ENCODE measurements at regions not wholly inside any gene's neighbourhood (a gene's known extent, or its start where the extent isn't known, plus 50 kb on each side); places are given as distances from the start of the nearest gene placed in this dataset.

GRCh38 chr10:34031400-34031799 lies 696.9 kb upstream of the NRP1 start:
- no peaks in the 10 kb centered on the region for H3K4me1 ChIP-seq (ENCODE audit: control insufficient read depth, insufficient read depth, low read length)
- no peaks in the 10 kb centered on the region for H3K36me3 ChIP-seq (ENCODE audit: control insufficient read depth, insufficient read depth, low read length)
- no peaks in the 10 kb centered on the region for H3K27me3 ChIP-seq (ENCODE audit: control insufficient read depth, insufficient read depth, low read length)
- no peak overlapping the region for H3K9ac ChIP-seq (ENCODE audit: low read length)
- no peaks in the 10 kb centered on the region for H3K9me3 ChIP-seq (ENCODE audit: control insufficient read depth, low read length)
- no peak overlapping the region for H3K4me3 ChIP-seq (ENCODE audit: low read length)

GRCh38 chr10:34029455-34029854 lies 695.0 kb upstream of the NRP1 start:
- Histone ChIP-seq H3K36me3 (ENCODE audit: control insufficient read depth, insufficient read depth, low read length) (no peaks in the 10 kb centered on the region), H3K4me1 (ENCODE audit: control insufficient read depth, insufficient read depth, low read length) (no peaks in the 10 kb centered on the region), H3K27me3 (ENCODE audit: control insufficient read depth, insufficient read depth, low read length) (no peaks in the 10 kb centered on the region), H3K9me3 (ENCODE audit: control insufficient read depth, low read length) (no peaks in the 10 kb centered on the region), H3K4me3 (ENCODE audit: low read length) (no peak overlapping the region), H3K9ac (ENCODE audit: low read length) (no peak overlapping the region)

- no peaks in the 10 kb centered on the region for H3K27me3 ChIP-seq (ENCODE audit: control insufficient read depth, insufficient read depth, low read length)
- H3K9ac ChIP-seq (ENCODE audit: low read length): no peak overlapping the region
- no peaks in the 10 kb centered on the region for H3K4me1 ChIP-seq (ENCODE audit: control insufficient read depth, insufficient read depth, low read length)
- no peaks in the 10 kb centered on the region for H3K36me3 ChIP-seq (ENCODE audit: control insufficient read depth, insufficient read depth, low read length)
- no peak overlapping the region for H3K4me3 ChIP-seq (ENCODE audit: low read length)
- no peaks in the 10 kb centered on the region for H3K9me3 ChIP-seq (ENCODE audit: control insufficient read depth, low read length)
Observed at GRCh38 chr10:34028936-34029335, 694.5 kb upstream of the NRP1 start.

DNA sequence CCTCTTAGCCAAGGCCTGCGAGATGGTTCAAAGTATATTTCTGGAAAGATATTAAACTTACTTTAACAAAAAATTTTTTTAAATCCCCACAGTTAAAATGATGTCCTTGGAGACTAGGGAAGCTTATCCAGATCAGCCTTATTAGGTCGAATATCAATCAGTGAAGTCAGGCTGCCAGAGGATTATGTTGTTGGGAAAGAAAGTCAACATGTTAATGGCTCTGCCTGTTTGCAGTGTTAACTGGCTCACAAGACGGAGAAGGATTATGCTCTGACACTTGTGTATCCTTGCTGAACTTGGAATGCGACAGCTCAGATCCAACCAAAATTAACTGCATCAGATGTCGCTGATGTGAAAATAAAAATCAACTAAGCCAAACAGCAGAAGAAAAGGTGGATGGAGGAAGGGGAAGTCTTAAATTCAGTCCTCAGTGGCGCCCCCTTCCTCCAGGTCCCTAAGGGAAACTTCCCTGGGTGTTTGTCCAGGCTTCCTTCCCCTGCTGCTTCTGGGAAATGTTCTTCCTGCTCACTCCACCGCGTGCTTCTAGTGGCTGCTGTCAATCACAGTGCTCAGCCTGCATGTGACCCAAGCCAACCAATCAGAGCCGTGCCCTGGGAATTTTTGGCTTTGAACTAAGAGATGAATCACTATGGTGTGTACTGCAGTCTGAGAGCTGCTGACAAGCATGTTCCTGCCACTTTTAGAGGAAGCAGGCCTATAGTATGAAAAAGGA lies 690.4 kb upstream of the NRP1 start:
- Histone ChIP-seq H3K4me1 (ENCODE audit: control insufficient read depth, insufficient read depth, low read length) (no peaks in the 10 kb centered on the region), H3K4me3 (ENCODE audit: low read length) (no peak overlapping the region), H3K27me3 (ENCODE audit: control insufficient read depth, insufficient read depth, low read length) (no peaks in the 10 kb centered on the region), H3K36me3 (ENCODE audit: control insufficient read depth, insufficient read depth, low read length) (no peaks in the 10 kb centered on the region), H3K9ac (ENCODE audit: low read length) (no peak overlapping the region), H3K9me3 (ENCODE audit: control insufficient read depth, low read length) (no peaks in the 10 kb centered on the region)

GRCh38 chr10:34024282-34024681 lies 689.8 kb upstream of the NRP1 start:
- Histone ChIP-seq H3K36me3 (ENCODE audit: control insufficient read depth, insufficient read depth, low read length) (no peaks in the 10 kb centered on the region), H3K9ac (ENCODE audit: low read length) (no peak overlapping the region), H3K4me3 (ENCODE audit: low read length) (no peak overlapping the region), H3K27me3 (ENCODE audit: control insufficient read depth, insufficient read depth, low read length) (no peaks in the 10 kb centered on the region), H3K9me3 (ENCODE audit: control insufficient read depth, low read length) (no peaks in the 10 kb centered on the region), H3K4me1 (ENCODE audit: control insufficient read depth, insufficient read depth, low read length) (no peaks in the 10 kb centered on the region)

GRCh38 chr10:34022195-34022594 lies 687.7 kb upstream of the NRP1 start:
- H3K9me3 ChIP-seq (ENCODE audit: control insufficient read depth, low read length): no peaks in the 10 kb centered on the region
- H3K27me3 ChIP-seq (ENCODE audit: control insufficient read depth, insufficient read depth, low read length): no peaks in the 10 kb centered on the region
- no peaks in the 10 kb centered on the region for H3K4me1 ChIP-seq (ENCODE audit: control insufficient read depth, insufficient read depth, low read length)
- no peaks in the 10 kb centered on the region for H3K36me3 ChIP-seq (ENCODE audit: control insufficient read depth, insufficient read depth, low read length)
- no peak overlapping the region for H3K9ac ChIP-seq (ENCODE audit: low read length)
- no peak overlapping the region for H3K4me3 ChIP-seq (ENCODE audit: low read length)

GRCh38 chr10:34018784-34019183 lies 684.3 kb upstream of the NRP1 start:
- Histone ChIP-seq H3K9me3 (ENCODE audit: control insufficient read depth, low read length) (no peaks in the 10 kb centered on the region), H3K4me3 (ENCODE audit: low read length) (no peak overlapping the region), H3K36me3 (ENCODE audit: control insufficient read depth, insufficient read depth, low read length) (no peaks in the 10 kb centered on the region), H3K4me1 (ENCODE audit: control insufficient read depth, insufficient read depth, low read length) (no peaks in the 10 kb centered on the region), H3K27me3 (ENCODE audit: control insufficient read depth, insufficient read depth, low read length) (no peaks in the 10 kb centered on the region), H3K9ac (ENCODE audit: low read length) (no peak overlapping the region)

DNA sequence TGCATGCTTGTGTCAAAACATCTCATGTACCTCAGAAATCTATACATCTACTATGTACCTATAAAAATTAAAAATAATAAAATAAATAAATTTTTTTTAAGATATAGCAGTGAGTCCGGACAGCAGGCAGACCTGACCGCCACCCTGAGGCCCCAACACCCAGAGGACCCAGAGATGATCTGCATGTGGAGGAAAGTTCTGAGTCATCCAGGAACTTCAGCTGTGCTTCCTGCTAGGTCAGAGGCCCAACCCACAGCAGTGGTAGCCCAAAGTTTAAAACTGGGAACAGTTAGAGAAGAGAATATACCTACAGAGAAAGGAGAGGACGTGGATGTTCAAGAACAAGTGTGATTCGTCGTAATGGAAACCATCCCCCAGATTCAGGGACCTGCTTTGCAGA lies 683.7 kb upstream of the NRP1 start:
- Histone ChIP-seq H3K36me3 (ENCODE audit: control insufficient read depth, insufficient read depth, low read length) (no peaks in the 10 kb centered on the region), H3K4me3 (ENCODE audit: low read length) (no peak overlapping the region), H3K4me1 (ENCODE audit: control insufficient read depth, insufficient read depth, low read length) (no peaks in the 10 kb centered on the region), H3K9me3 (ENCODE audit: control insufficient read depth, low read length) (no peaks in the 10 kb centered on the region), H3K9ac (ENCODE audit: low read length) (no peak overlapping the region), H3K27me3 (ENCODE audit: control insufficient read depth, insufficient read depth, low read length) (no peaks in the 10 kb centered on the region)

- Histone ChIP-seq H3K9me3 (ENCODE audit: control insufficient read depth, low read length) (no peaks in the 10 kb centered on the region), H3K4me3 (ENCODE audit: low read length) (no peak overlapping the region), H3K9ac (ENCODE audit: low read length) (no peak overlapping the region), H3K36me3 (ENCODE audit: control insufficient read depth, insufficient read depth, low read length) (no peaks in the 10 kb centered on the region), H3K27me3 (ENCODE audit: control insufficient read depth, insufficient read depth, low read length) (no peaks in the 10 kb centered on the region), H3K4me1 (ENCODE audit: control insufficient read depth, insufficient read depth, low read length) (no peaks in the 10 kb centered on the region)
Observed at GRCh38 chr10:34017281-34017680, 682.8 kb upstream of the NRP1 start.

DNA sequence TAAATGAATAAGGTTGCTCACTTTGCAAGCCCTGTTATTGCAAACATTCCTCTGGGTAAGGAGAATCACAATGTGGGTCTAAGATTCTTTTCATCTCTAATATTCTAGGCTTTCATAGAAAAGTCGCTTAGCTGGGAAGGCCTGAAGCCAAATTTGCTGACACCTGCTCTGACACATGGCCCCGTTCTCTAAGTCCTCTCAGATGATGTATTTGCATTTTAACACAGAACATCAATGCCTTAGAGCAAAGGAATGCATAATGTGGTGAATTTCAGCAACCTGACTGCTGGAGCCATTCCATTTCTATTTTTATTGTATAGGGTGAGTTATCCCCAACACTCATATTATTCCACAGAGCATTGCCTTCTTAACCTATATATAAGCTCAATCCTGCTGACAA lies 682.1 kb upstream of the NRP1 start:
- Histone ChIP-seq H3K4me1 (ENCODE audit: control insufficient read depth, insufficient read depth, low read length) (no peaks in the 10 kb centered on the region), H3K4me3 (ENCODE audit: low read length) (no peak overlapping the region), H3K9me3 (ENCODE audit: control insufficient read depth, low read length) (no peaks in the 10 kb centered on the region), H3K27me3 (ENCODE audit: control insufficient read depth, insufficient read depth, low read length) (no peaks in the 10 kb centered on the region), H3K36me3 (ENCODE audit: control insufficient read depth, insufficient read depth, low read length) (no peaks in the 10 kb centered on the region), H3K9ac (ENCODE audit: low read length) (no peak overlapping the region)

GRCh38 chr10:34015700-34016099 lies 681.2 kb upstream of the NRP1 start:
- no peaks in the 10 kb centered on the region for H3K36me3 ChIP-seq (ENCODE audit: control insufficient read depth, insufficient read depth, low read length)
- H3K27me3 ChIP-seq (ENCODE audit: control insufficient read depth, insufficient read depth, low read length): no peaks in the 10 kb centered on the region
- H3K9me3 ChIP-seq (ENCODE audit: control insufficient read depth, low read length): no peaks in the 10 kb centered on the region
- H3K9ac ChIP-seq (ENCODE audit: low read length): no peak overlapping the region
- no peaks in the 10 kb centered on the region for H3K4me1 ChIP-seq (ENCODE audit: control insufficient read depth, insufficient read depth, low read length)
- H3K4me3 ChIP-seq (ENCODE audit: low read length): no peak overlapping the region

DNA sequence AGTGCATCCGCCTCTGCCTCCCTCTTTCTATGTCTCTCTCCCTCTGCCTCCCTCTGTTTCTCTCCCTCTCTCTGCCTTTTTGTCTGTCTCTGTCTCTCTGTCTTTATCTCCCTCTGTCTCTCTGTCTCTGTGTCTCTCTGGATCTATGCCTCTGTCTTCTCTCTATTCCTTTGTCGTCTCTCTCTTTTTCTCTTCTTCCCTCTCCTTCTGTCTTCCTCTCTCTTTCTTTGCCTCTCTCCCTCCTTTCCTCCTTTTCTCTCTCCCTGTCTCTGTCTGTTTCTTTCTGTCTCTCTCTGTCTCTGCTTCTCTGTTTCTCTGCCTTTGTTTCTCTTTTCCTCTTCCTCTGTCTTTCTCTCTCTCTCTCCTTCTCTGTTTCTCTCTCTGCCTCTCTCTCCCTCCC lies 678.8 kb upstream of the NRP1 start:
- Histone ChIP-seq H3K4me1 (ENCODE audit: control insufficient read depth, insufficient read depth, low read length) (no peaks in the 10 kb centered on the region), H3K9me3 (ENCODE audit: control insufficient read depth, low read length) (no peaks in the 10 kb centered on the region), H3K4me3 (ENCODE audit: low read length) (no peak overlapping the region), H3K27me3 (ENCODE audit: control insufficient read depth, insufficient read depth, low read length) (no peaks in the 10 kb centered on the region), H3K9ac (ENCODE audit: low read length) (no peak overlapping the region), H3K36me3 (ENCODE audit: control insufficient read depth, insufficient read depth, low read length) (no peaks in the 10 kb centered on the region)

- H3K36me3 ChIP-seq (ENCODE audit: control insufficient read depth, insufficient read depth, low read length): no peaks in the 10 kb centered on the region
- no peaks in the 10 kb centered on the region for H3K27me3 ChIP-seq (ENCODE audit: control insufficient read depth, insufficient read depth, low read length)
- H3K9me3 ChIP-seq (ENCODE audit: control insufficient read depth, low read length): no peaks in the 10 kb centered on the region
- no peak overlapping the region for H3K9ac ChIP-seq (ENCODE audit: low read length)
- H3K4me3 ChIP-seq (ENCODE audit: low read length): no peak overlapping the region
- H3K4me1 ChIP-seq (ENCODE audit: control insufficient read depth, insufficient read depth, low read length): no peaks in the 10 kb centered on the region
Observed at GRCh38 chr10:34010891-34011290, 676.4 kb upstream of the NRP1 start.

Data from mucosa of stomach (tissue), 1 donor.